ENCODE measurements at regions not wholly inside any gene's neighbourhood (a gene's known extent, or its start where the extent isn't known, plus 50 kb on each side); places are given as distances from the start of the nearest gene placed in this dataset.

DNA sequence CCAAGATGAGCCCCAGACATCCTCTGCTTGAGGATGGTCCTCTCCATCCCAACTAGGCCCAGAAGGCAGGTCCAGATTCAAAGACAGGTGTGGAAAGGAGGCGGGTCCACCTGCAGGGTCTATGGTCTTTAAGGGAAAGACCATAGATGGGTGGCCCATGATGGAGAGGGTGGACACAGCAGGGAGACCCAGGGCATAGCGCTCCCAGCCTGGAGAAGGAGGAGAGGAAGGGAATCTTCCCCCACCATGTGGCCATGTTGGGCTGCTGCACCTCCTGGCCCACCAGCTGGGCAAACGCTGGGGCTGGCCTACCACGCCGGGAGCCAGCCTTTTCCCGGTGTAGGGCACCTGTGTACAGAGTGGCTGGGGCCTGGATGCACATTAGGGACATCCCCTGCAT is 265.2 kb upstream of the TLE3 start:
- TF ChIP-seq, protein P1, sequence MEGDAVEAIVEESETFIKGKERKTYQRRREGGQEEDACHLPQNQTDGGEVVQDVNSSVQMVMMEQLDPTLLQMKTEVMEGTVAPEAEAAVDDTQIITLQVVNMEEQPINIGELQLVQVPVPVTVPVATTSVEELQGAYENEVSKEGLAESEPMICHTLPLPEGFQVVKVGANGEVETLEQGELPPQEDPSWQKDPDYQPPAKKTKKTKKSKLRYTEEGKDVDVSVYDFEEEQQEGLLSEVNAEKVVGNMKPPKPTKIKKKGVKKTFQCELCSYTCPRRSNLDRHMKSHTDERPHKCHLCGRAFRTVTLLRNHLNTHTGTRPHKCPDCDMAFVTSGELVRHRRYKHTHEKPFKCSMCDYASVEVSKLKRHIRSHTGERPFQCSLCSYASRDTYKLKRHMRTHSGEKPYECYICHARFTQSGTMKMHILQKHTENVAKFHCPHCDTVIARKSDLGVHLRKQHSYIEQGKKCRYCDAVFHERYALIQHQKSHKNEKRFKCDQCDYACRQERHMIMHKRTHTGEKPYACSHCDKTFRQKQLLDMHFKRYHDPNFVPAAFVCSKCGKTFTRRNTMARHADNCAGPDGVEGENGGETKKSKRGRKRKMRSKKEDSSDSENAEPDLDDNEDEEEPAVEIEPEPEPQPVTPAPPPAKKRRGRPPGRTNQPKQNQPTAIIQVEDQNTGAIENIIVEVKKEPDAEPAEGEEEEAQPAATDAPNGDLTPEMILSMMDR (conservative IDR thresholded peaks at IDR 0.05; ENCODE audit: low read depth, low read length): peak; percentile 74
- TF ChIP-seq EZH2 (IDR thresholded peaks at IDR 0.05; ENCODE audit: borderline replicate concordance, low read depth, low read length, poor library complexity, severe bottlenecking): no peak

Measured in A673 (cell line).